K562 (cell line): ENCODE measurements at regions not wholly inside any gene's neighbourhood (a gene's known extent, or its start where the extent isn't known, plus 50 kb on each side); places are given as distances from the start of the nearest gene placed in this dataset.
A peak's percentile ranks its signal among the peaks of the same experiment; 100 is the strongest.

Experiments used
- ATAC-seq: fragments of 200-7000 bp; cut with Tn5 transposase; 3 replicates; pipeline ENCODE4 v1.9.1; 2020; ENCODE audit warnings: moderate library complexity
- BruUV-seq: library from RNA; stranded (reverse); fragments of 400-500 nt; replicated peaks from 2 replicates; lab custom pipeline; 2021; lab: Mats Ljungman, UMichigan
- CTCF ChIA-PET: fragments of 300-600 bp; formaldehyde crosslinking; extraction: SDS; loops from one replicate; lab custom pipeline; 2021; ENCODE audit warnings: low intra/inter-chr PET ratio; lab: Yijun Ruan, JAX
- POLR2A ChIA-PET: fragments of 300-600, 350-650 bp; sonication (Branson Sonifier 250); formaldehyde crosslinking; extraction: SDS; loops from one replicate; lab custom pipeline; 2021; ENCODE audit warnings: antibody characterized with exemption, inconsistent platforms; lab: Yijun Ruan, JAX
- DNase-seq, 4 experiments: peaks; one replicate each; pipeline versions ENCODE4 v3.0.0 to v3.0.0-alpha.2; 2011 to 2018; ENCODE audit warnings: low spot score in 3 of 4, mixed read lengths in 3 of 4; ENCODE audit errors: extremely low read depth in 1 of 4
- FAIRE-seq: peaks from 2 replicates; lab custom pipeline; 2011; peaks lifted over from hg19 to GRCh38; lab: Jason Lieb, UNC
- H2AFZ ChIP-seq: 2 replicates; pipeline ENCODE4 v1.6.0; 2011; ENCODE audit warnings: low read depth, low read length, control low read depth, inconsistent platforms
- H3K27ac ChIP-seq: fragments of 200-600 bp; 3 replicates; pipeline ENCODE4 v1.8.0; 2011; ENCODE audit warnings: low read depth, mild to moderate bottlenecking, control low read depth, inconsistent platforms, low read length, moderate library complexity, mixed read lengths; ENCODE audit errors: extremely low read depth
- H3K27me3 ChIP-seq, 2 experiments: fragments of 300-600 bp in 1 of 2; 2 replicates in 1 of 2; 3 replicates in 1 of 2; pipeline versions ENCODE4 v1.6.0 to v1.8.0; 2011; ENCODE audit warnings: inconsistent platforms in 2 of 2, low read length in 2 of 2, mild to moderate bottlenecking in 1 of 2, mixed read lengths in 1 of 2, moderate library complexity in 1 of 2; ENCODE audit not compliant: control insufficient read depth in 2 of 2, insufficient read depth in 2 of 2
- H3K36me3 ChIP-seq: fragments of 300-600 bp; 3 replicates; pipeline ENCODE4 v1.8.0; 2011; ENCODE audit warnings: mild to moderate bottlenecking, low read length, inconsistent platforms; ENCODE audit not compliant: control insufficient read depth, insufficient read depth
- H3K4me1 ChIP-seq, 2 experiments: fragments of 200-600 bp in 1 of 2; replicated peaks in 1 of 2; 2 replicates in 1 of 2; 3 replicates in 1 of 2; pipeline versions ENCODE4 v1.5.1 to v1.8.0; 2011; ENCODE audit warnings: inconsistent platforms in 2 of 2, low read length in 2 of 2, mild to moderate bottlenecking in 1 of 2, mixed read lengths in 1 of 2, moderate library complexity in 1 of 2; ENCODE audit not compliant: control insufficient read depth in 2 of 2, insufficient read depth in 2 of 2
- H3K4me2 ChIP-seq: 2 replicates; pipeline ENCODE4 v1.6.1; 2011; ENCODE audit warnings: low read length, control low read depth, inconsistent platforms, mixed read lengths; ENCODE audit not compliant: insufficient read depth
- H3K4me3 ChIP-seq: fragments of 200-600 bp; sonication (generic), shearing (Covaris generic); 2 replicates; pipeline ENCODE4 v1.5.1; 2016; ENCODE audit warnings: control low read depth, inconsistent platforms
- H3K79me2 ChIP-seq: fragments of 200-600 bp; 3 replicates; pipeline ENCODE4 v1.8.0; 2011; ENCODE audit warnings: low read length, inconsistent platforms; ENCODE audit not compliant: control insufficient read depth, insufficient read depth
- H3K9ac ChIP-seq, 2 experiments: 2 replicates each; pipeline versions ENCODE4 v1.6.0 to v1.6.1; 2011; ENCODE audit warnings: low read depth in 2 of 2, low read length in 2 of 2, control low read depth in 1 of 2, inconsistent platforms in 1 of 2, mild to moderate bottlenecking in 1 of 2, mixed read lengths in 1 of 2; ENCODE audit not compliant: insufficient read depth in 1 of 2
- H3K9me1 ChIP-seq: one replicate; pipeline ENCODE4 v1.6.0; 2011; ENCODE audit warnings: inconsistent platforms, mild to moderate bottlenecking, low read length, moderate library complexity; ENCODE audit not compliant: control insufficient read depth, insufficient read depth
- H3K9me3 ChIP-seq: replicated peaks from 2 replicates; pipeline ENCODE4 v1.5.1; 2011; ENCODE audit warnings: low read depth, low read length, inconsistent platforms; ENCODE audit not compliant: control insufficient read depth, insufficient read depth
- H4K20me1 ChIP-seq: replicated peaks from 2 replicates; pipeline ENCODE4 v1.6.1; 2011; ENCODE audit warnings: low read length, inconsistent platforms, mixed read lengths; ENCODE audit not compliant: control insufficient read depth, insufficient read depth
- MAFG ChIP-seq: fragments of 450-650 bp; conservative IDR thresholded peaks from 2 replicates; pipeline ENCODE4 v1.6.1; 2016; ENCODE audit warnings: missing genetic modification characterization, missing compliant biosample characterization
- RCOR1 ChIP-seq, 2 experiments: IDR thresholded peaks; 2 replicates each; pipeline ENCODE4 v1.6.1; 2012; ENCODE audit warnings: low read depth in 2 of 2, low read length in 2 of 2, borderline replicate concordance in 1 of 2, improper control_type of control experiment in 1 of 2
- WGBS: fragments of 100-300 bp; shearing (Covaris generic); methylation state at CpG from one replicate; pipeline ENCODE4 v1.1.6; 2016; ENCODE audit warnings: low coverage, mixed read lengths; ENCODE audit not compliant: insufficient coverage; ENCODE audit errors: missing lambda C conversion rate; 5-methylcytosine and 5-hydroxymethylcytosine counted together
- in situ Hi-C: fragments of 300-500 bp; cut with MboI; formaldehyde crosslinking; loops from 4 replicates; pipeline ENCODE4 v1.15.0; 2018; ENCODE audit warnings: inconsistent platforms, mixed read lengths
- intact Hi-C: fragments of 100-400 bp; cut with micrococcal nuclease; formaldehyde crosslinking; loops from 2 replicates; pipeline ENCODE4 v1.14.2; 2022
- TF ChIP-seq, protein P1 (sequence below): fragments of 200-800 bp; sonication (Bioruptor generic); IDR thresholded peaks from 2 replicates; pipeline ENCODE4 v1.6.1; 2016; ENCODE audit warnings: missing genetic modification characterization, missing compliant biosample characterization
- TF ChIP-seq, protein P2 (sequence below): fragments of 450-650 bp; IDR thresholded peaks from 2 replicates; pipeline ENCODE4 v1.7.1; 2018; ENCODE audit warnings: mild to moderate bottlenecking, low read depth; ENCODE audit not compliant: partially characterized antibody
- TF ChIP-seq, protein P3 (sequence below): fragments of 450-650 bp; IDR thresholded peaks from 2 replicates; pipeline ENCODE4 v1.6.1; 2016; ENCODE audit warnings: low read depth

DNA sequence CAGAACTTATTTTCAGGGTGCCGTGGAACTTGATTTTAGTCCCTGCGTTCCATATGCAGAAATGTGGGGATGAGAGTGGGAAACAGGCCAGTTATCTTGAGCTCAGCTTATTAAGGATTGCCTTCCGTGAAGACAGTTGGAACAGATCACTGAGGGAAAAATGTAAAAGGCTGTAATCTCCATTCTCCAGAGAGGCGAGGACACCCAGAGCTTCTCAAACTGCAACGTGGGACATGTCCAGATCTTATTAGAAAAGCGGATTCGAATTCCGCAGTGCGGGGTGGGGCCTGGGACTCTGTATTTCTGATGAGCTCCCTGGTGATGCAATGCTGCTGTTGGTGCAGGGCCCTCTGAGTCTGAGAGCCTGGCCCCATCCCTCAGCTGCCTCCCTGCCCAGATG lies 185.6 kb upstream of the CIBAR2 start:
- intact Hi-C loops: no loop called here
- no peak for ATAC-seq
- POLR2A ChIA-PET: interaction anchor here (0.6 to 1.2 kb wide), 4 partner anchors 15 to 270 kb away, joined by 3 read pairs; no protein-coding TSS in a partner anchor
- H3K79me2 ChIP-seq: peaks cover 2% of the 10 kb centered on the region; the same call in 1 of the 3 replicates
- WGBS: 76% methylated on average over 9 of the region's 9 CpGs
- H4K20me1 ChIP-seq: peaks cover 13% of the 10 kb centered on the region; the same call in 1 of the 2 replicates
- CTCF ChIA-PET: interaction anchor here (0.9 to 1.1 kb wide), 2 partner anchors 183 to 421 kb away, joined by 3 to 4 read pairs; no protein-coding TSS in a partner anchor
- in situ Hi-C loops: no loop called here
- H3K9me1 ChIP-seq: peaks cover 5% of the 10 kb centered on the region
- H3K4me3 ChIP-seq: no peak overlapping the region
- H2AFZ ChIP-seq: no peak overlapping the region
- H3K9me3 ChIP-seq: no peaks in the 10 kb centered on the region
- no TSS peak for BruUV-seq
- H3K36me3 ChIP-seq: no peaks in the 10 kb centered on the region
- no peaks in the 10 kb centered on the region for H3K27me3 ChIP-seq
- peak; percentile 52 for FAIRE-seq
- no peak overlapping the region for H3K9ac ChIP-seq
- H3K4me2 ChIP-seq: no peak overlapping the region
- H3K27ac ChIP-seq: no peak overlapping the region
- no peak for DNase-seq
- H3K4me1 ChIP-seq: peaks cover 21 to 41% of the 10 kb centered on the region in 2 experiments
- TF ChIP-seq, protein P1, sequence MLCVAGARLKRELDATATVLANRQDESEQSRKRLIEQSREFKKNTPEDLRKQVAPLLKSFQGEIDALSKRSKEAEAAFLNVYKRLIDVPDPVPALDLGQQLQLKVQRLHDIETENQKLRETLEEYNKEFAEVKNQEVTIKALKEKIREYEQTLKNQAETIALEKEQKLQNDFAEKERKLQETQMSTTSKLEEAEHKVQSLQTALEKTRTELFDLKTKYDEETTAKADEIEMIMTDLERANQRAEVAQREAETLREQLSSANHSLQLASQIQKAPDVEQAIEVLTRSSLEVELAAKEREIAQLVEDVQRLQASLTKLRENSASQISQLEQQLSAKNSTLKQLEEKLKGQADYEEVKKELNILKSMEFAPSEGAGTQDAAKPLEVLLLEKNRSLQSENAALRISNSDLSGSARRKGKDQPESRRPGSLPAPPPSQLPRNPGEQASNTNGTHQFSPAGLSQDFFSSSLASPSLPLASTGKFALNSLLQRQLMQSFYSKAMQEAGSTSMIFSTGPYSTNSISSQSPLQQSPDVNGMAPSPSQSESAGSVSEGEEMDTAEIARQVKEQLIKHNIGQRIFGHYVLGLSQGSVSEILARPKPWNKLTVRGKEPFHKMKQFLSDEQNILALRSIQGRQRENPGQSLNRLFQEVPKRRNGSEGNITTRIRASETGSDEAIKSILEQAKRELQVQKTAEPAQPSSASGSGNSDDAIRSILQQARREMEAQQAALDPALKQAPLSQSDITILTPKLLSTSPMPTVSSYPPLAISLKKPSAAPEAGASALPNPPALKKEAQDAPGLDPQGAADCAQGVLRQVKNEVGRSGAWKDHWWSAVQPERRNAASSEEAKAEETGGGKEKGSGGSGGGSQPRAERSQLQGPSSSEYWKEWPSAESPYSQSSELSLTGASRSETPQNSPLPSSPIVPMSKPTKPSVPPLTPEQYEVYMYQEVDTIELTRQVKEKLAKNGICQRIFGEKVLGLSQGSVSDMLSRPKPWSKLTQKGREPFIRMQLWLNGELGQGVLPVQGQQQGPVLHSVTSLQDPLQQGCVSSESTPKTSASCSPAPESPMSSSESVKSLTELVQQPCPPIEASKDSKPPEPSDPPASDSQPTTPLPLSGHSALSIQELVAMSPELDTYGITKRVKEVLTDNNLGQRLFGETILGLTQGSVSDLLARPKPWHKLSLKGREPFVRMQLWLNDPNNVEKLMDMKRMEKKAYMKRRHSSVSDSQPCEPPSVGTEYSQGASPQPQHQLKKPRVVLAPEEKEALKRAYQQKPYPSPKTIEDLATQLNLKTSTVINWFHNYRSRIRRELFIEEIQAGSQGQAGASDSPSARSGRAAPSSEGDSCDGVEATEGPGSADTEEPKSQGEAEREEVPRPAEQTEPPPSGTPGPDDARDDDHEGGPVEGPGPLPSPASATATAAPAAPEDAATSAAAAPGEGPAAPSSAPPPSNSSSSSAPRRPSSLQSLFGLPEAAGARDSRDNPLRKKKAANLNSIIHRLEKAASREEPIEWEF (CRISPR knock-in tag): no peak
- TF ChIP-seq MAFG (tag) (no peak), RCOR1 (IDR thresholded peaks at IDR 0.05; ENCODE audit: borderline replicate concordance in 1 of 2, low read depth in 2 of 2, low read length in 2 of 2) (no peak)
- TF ChIP-seq, protein P2, sequence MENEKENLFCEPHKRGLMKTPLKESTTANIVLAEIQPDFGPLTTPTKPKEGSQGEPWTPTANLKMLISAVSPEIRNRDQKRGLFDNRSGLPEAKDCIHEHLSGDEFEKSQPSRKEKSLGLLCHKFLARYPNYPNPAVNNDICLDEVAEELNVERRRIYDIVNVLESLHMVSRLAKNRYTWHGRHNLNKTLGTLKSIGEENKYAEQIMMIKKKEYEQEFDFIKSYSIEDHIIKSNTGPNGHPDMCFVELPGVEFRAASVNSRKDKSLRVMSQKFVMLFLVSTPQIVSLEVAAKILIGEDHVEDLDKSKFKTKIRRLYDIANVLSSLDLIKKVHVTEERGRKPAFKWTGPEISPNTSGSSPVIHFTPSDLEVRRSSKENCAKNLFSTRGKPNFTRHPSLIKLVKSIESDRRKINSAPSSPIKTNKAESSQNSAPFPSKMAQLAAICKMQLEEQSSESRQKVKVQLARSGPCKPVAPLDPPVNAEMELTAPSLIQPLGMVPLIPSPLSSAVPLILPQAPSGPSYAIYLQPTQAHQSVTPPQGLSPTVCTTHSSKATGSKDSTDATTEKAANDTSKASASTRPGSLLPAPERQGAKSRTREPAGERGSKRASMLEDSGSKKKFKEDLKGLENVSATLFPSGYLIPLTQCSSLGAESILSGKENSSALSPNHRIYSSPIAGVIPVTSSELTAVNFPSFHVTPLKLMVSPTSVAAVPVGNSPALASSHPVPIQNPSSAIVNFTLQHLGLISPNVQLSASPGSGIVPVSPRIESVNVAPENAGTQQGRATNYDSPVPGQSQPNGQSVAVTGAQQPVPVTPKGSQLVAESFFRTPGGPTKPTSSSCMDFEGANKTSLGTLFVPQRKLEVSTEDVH: no peak
- TF ChIP-seq, protein P3, sequence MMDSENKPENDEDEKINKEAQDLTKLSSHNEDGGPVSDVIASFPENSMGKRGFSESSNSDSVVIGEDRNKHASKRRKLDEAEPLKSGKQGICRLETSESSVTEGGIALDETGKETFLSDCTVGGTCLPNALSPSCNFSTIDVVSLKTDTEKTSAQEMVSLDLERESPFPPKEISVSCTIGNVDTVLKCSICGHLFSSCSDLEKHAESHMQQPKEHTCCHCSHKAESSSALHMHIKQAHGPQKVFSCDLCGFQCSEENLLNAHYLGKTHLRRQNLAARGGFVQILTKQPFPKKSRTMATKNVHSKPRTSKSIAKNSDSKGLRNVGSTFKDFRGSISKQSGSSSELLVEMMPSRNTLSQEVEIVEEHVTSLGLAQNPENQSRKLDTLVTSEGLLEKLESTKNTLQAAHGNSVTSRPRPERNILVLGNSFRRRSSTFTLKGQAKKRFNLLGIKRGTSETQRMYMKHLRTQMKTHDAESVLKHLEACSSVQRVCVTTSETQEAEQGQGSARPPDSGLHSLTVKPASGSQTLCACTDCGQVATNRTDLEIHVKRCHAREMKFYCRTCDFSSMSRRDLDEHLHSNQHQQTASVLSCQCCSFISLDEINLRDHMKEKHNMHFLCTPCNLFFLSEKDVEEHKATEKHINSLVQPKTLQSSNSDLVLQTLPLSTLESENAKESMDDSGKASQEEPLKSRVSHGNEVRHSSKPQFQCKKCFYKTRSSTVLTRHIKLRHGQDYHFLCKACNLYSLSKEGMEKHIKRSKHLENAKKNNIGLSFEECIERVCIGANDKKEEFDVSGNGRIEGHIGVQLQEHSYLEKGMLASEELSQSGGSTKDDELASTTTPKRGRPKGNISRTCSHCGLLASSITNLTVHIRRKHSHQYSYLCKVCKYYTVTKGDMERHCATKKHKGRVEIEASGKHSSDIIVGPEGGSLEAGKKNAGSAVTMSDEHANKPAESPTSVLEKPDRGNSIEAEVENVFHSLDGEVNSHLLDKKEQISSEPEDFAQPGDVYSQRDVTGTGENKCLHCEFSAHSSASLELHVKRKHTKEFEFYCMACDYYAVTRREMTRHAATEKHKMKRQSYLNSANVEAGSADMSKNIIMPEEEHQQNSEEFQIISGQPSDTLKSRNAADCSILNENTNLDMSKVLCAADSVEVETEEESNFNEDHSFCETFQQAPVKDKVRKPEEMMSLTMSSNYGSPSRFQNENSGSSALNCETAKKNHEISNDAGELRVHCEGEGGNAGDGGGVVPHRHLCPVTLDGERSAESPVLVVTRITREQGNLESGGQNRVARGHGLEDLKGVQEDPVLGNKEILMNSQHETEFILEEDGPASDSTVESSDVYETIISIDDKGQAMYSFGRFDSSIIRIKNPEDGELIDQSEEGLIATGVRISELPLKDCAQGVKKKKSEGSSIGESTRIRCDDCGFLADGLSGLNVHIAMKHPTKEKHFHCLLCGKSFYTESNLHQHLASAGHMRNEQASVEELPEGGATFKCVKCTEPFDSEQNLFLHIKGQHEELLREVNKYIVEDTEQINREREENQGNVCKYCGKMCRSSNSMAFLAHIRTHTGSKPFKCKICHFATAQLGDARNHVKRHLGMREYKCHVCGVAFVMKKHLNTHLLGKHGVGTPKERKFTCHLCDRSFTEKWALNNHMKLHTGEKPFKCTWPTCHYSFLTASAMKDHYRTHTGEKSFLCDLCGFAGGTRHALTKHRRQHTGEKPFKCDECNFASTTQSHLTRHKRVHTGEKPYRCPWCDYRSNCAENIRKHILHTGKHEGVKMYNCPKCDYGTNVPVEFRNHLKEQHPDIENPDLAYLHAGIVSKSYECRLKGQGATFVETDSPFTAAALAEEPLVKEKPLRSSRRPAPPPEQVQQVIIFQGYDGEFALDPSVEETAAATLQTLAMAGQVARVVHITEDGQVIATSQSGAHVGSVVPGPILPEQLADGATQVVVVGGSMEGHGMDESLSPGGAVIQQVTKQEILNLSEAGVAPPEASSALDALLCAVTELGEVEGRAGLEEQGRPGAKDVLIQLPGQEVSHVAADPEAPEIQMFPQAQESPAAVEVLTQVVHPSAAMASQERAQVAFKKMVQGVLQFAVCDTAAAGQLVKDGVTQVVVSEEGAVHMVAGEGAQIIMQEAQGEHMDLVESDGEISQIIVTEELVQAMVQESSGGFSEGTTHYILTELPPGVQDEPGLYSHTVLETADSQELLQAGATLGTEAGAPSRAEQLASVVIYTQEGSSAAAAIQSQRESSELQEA: no peak
